Osteoblast (primary cell): ENCODE measurements at regions not wholly inside any gene's neighbourhood (a gene's known extent, or its start where the extent isn't known, plus 50 kb on each side); places are given as distances from the start of the nearest gene placed in this dataset.

Experiments used
- DNase-seq: peaks from one replicate; pipeline ENCODE4 v3.0.0; 2011; ENCODE audit warnings: low spot score, mixed read lengths; ENCODE audit not compliant: insufficient read length; ENCODE audit errors: missing footprints
- H2AFZ ChIP-seq: 2 replicates; pipeline ENCODE4 v1.6.0; 2011; ENCODE audit warnings: mild to moderate bottlenecking, low read length
- H3K27ac ChIP-seq: 2 replicates; pipeline ENCODE4 v1.5.1; 2011; ENCODE audit warnings: mild to moderate bottlenecking, low read depth, low read length, moderate library complexity
- H3K27me3 ChIP-seq: 2 replicates; pipeline ENCODE4 v1.6.0; 2012; ENCODE audit warnings: mild to moderate bottlenecking, control low read depth, inconsistent platforms, low read length, moderate library complexity; ENCODE audit not compliant: insufficient read depth
- H3K36me3 ChIP-seq: 2 replicates; pipeline ENCODE4 v1.5.1; 2011; ENCODE audit warnings: mild to moderate bottlenecking, low read length, control low read depth, moderate library complexity; ENCODE audit not compliant: insufficient read depth
- H3K4me1 ChIP-seq: 2 replicates; pipeline ENCODE4 v1.5.1; 2011; ENCODE audit warnings: mild to moderate bottlenecking, low read length, control low read depth, moderate library complexity; ENCODE audit not compliant: insufficient read depth
- H3K4me2 ChIP-seq: 2 replicates; pipeline ENCODE4 v1.6.0; 2011; ENCODE audit warnings: mild to moderate bottlenecking, low read length; ENCODE audit not compliant: insufficient read depth
- H3K4me3 ChIP-seq: fragments of 200-600 bp; sonication (generic); 3 replicates; pipeline ENCODE4 v1.5.1; 2012; ENCODE audit warnings: mild to moderate bottlenecking, low read length, inconsistent platforms; ENCODE audit not compliant: insufficient read depth
- H3K79me2 ChIP-seq: 2 replicates; pipeline ENCODE4 v1.6.0; 2012; ENCODE audit warnings: mild to moderate bottlenecking, low read length, control low read depth, inconsistent platforms; ENCODE audit not compliant: insufficient read depth
- H3K9me3 ChIP-seq: 2 replicates; pipeline ENCODE4 v1.5.1; 2011; ENCODE audit warnings: low read depth, low read length, control low read depth
- H4K20me1 ChIP-seq: 2 replicates; pipeline ENCODE4 v1.6.0; 2012; ENCODE audit warnings: mild to moderate bottlenecking, low read length, control low read depth; ENCODE audit not compliant: insufficient read depth
- TF ChIP-seq, protein P1 (sequence below): IDR thresholded peaks from 2 replicates; pipeline ENCODE4 v1.5.1; 2011; ENCODE audit warnings: mild to moderate bottlenecking, low read depth, low read length, moderate library complexity; ENCODE audit errors: extremely low read depth

DNA sequence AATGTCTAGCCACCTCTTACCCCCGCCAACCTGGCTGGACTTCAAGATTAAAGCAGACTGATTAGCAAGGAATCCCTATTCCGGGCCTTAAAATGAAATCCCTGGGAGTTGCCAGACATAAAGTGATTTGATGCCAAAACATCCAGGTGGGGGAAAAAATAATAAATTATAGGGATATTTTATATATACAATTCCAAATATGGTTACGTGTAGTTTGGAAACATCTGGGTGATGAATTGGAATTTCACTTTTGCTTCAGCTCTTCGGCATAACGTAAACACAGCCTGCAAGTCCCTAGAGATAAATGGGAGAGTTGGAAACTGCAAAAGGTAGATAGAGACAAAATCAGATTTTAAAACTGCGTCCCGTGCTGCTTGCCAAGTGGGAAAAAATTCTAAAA, 545.5 kb upstream of the MDFIC2 start:
- Histone ChIP-seq H3K4me1 (peaks cover 71% of the 10 kb centered on the region), H3K36me3 (no peaks in the 10 kb centered on the region), H2AFZ (no peak overlapping the region), H4K20me1 (no peaks in the 10 kb centered on the region), H3K4me2 (peak overlapping the region; percentile 74), H3K9me3 (no peaks in the 10 kb centered on the region), H3K27me3 (no peaks in the 10 kb centered on the region), H3K79me2 (no peaks in the 10 kb centered on the region), H3K4me3 (peak overlapping the region; percentile 14), H3K27ac (peak overlapping the region; percentile 93)
- TF ChIP-seq, protein P1, sequence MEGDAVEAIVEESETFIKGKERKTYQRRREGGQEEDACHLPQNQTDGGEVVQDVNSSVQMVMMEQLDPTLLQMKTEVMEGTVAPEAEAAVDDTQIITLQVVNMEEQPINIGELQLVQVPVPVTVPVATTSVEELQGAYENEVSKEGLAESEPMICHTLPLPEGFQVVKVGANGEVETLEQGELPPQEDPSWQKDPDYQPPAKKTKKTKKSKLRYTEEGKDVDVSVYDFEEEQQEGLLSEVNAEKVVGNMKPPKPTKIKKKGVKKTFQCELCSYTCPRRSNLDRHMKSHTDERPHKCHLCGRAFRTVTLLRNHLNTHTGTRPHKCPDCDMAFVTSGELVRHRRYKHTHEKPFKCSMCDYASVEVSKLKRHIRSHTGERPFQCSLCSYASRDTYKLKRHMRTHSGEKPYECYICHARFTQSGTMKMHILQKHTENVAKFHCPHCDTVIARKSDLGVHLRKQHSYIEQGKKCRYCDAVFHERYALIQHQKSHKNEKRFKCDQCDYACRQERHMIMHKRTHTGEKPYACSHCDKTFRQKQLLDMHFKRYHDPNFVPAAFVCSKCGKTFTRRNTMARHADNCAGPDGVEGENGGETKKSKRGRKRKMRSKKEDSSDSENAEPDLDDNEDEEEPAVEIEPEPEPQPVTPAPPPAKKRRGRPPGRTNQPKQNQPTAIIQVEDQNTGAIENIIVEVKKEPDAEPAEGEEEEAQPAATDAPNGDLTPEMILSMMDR: no peak
- no peak for DNase-seq

DNA sequence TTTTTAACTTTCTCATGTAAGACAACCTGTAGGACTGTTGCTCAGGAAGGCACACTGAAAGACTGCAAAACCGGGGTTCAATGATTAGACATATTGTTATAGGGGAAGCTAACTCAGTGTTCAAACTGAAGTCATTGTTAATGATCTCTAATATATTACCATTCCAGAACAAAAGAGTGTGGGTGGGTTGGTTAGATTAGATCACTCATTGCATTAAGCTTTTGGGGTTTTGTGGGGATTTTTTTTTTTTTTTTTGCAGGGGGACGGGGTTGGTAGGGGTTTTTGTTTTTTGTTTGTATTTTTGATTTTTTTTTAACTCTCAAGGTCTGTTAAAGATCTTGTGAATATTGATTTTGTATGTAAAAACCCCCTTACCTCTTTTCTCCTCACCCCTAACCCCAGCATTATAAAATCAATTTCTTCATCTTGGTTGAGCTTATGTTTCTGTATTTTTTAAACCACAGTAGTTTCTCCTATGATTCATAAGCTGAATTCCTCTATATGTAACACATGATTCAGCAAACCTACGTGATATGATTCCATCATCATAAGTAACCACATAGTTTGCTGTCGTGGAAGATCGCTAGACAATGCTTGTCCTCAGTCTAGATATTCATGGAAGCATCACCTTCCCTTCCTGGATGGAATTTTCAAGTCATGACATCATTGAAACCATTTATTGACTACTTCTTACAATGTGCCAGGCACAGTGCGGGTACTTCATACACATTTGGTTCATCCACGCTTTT, 544.1 kb upstream of the MDFIC2 start:
- TF ChIP-seq, protein P1: no peak

DNA sequence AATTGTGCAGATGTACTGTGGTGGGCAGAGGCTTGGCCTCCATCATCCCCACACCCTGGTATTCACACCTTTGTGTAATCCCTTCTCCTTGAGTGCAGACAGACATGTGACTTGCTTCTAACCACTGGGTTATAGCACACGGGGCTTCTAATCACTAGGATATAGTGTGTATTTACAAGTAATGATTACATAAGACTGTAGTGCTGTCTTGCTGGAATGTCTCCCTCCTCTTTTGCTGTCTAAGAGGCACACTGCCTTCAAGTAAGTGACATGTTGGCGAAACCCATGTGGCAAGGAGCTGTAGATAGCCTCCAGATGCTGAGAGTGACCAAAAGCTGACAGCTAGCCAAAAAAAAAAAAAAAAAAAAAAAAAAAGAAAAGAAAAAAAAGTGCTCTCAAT, 542.7 kb upstream of the MDFIC2 start:
- H3K9me3 ChIP-seq: no peaks in the 10 kb centered on the region
- no peak overlapping the region for H3K4me2 ChIP-seq
- no peak overlapping the region for H2AFZ ChIP-seq
- no peaks in the 10 kb centered on the region for H3K27me3 ChIP-seq
- DNase-seq: no peak
- H4K20me1 ChIP-seq: no peaks in the 10 kb centered on the region
- no peak overlapping the region for H3K4me3 ChIP-seq
- TF ChIP-seq, protein P1: no peak
- H3K36me3 ChIP-seq: no peaks in the 10 kb centered on the region
- no peaks in the 10 kb centered on the region for H3K79me2 ChIP-seq
- peak overlapping the region; percentile 93 for H3K27ac ChIP-seq
- H3K4me1 ChIP-seq: peaks cover 62% of the 10 kb centered on the region

More for the DNA sequence above, 544.1 kb upstream of the MDFIC2 start:
- H3K4me1 ChIP-seq: peaks cover 62% of the 10 kb centered on the region
- no peak overlapping the region for H3K4me3 ChIP-seq
- H3K4me2 ChIP-seq: peak overlapping the region; percentile 29
- H4K20me1 ChIP-seq: no peaks in the 10 kb centered on the region
- H3K36me3 ChIP-seq: no peaks in the 10 kb centered on the region
- no peak overlapping the region for H2AFZ ChIP-seq
- peak; percentile 85 for DNase-seq
- H3K27me3 ChIP-seq: no peaks in the 10 kb centered on the region
- H3K27ac ChIP-seq: peak overlapping the region; percentile 93
- no peaks in the 10 kb centered on the region for H3K9me3 ChIP-seq
- no peaks in the 10 kb centered on the region for H3K79me2 ChIP-seq

DNA sequence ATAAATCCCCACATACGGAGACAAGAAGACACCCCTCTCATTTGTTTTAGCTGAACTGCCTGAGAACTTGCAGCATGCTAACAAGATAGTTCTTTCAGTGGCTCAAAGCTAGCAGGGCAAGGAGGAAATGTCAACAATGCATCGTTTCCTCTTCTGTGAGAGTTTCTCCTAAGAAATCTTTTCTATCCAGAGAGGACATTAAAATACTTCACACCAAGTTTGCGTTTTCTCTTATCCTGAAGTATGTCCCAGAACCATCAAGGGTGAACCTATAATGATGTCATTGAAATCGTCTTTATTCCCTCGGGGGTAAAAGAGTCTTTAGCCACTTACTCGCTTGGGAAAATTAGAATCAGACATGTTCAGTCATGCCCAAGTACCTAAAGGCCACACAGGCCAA, 541.7 kb upstream of the MDFIC2 start:
- Histone ChIP-seq H3K36me3 (no peaks in the 10 kb centered on the region), H3K27ac (peak overlapping the region; percentile 93), H3K9me3 (no peaks in the 10 kb centered on the region), H3K79me2 (no peaks in the 10 kb centered on the region), H3K4me2 (no peak overlapping the region), H3K4me1 (peaks cover 71% of the 10 kb centered on the region), H2AFZ (peak overlapping the region; percentile 1), H3K27me3 (no peaks in the 10 kb centered on the region), H4K20me1 (no peaks in the 10 kb centered on the region), H3K4me3 (no peak overlapping the region)
- TF ChIP-seq, protein P1: no peak
- no peak for DNase-seq
